H1 (cell line): ENCODE measurements at regions not wholly inside any gene's neighbourhood (a gene's known extent, or its start where the extent isn't known, plus 50 kb on each side); places are given as distances from the start of the nearest gene placed in this dataset.

ENCODE experiments used
- CTCF ChIA-PET: fragments of 300-600 bp; sonication (Branson Sonifier 250); formaldehyde crosslinking; loops from one replicate; lab custom pipeline; 2021; ENCODE audit not compliant: partially characterized antibody; lab: Charles Lee
- POLR2A ChIA-PET: fragments of 300-600 bp; sonication (Branson Sonifier 250); formaldehyde crosslinking; loops from one replicate; lab custom pipeline; 2021; ENCODE audit warnings: inconsistent platforms; ENCODE audit not compliant: partially characterized antibody; lab: Charles Lee
- DNase-seq, 2 experiments: peaks; one replicate each; pipeline versions ENCODE4 v3.0.0 to v3.0.0-alpha.2; 2010 to 2022; ENCODE audit warnings: low spot score in 2 of 2, low read depth in 1 of 2, mixed read lengths in 1 of 2
- FAIRE-seq: peaks from 2 replicates; lab custom pipeline; 2011; peaks lifted over from hg19 to GRCh38; lab: Jason Lieb, UNC
- H2AFZ ChIP-seq: 2 replicates; pipeline ENCODE4 v1.8.1; 2012; ENCODE audit warnings: low read length, inconsistent platforms
- H2AK5ac ChIP-seq: 2 replicates; pipeline ENCODE4 v1.6.1; 2013; ENCODE audit warnings: low read depth, low read length
- H2BK120ac ChIP-seq: replicated peaks from 2 replicates; pipeline ENCODE3; 2013; ENCODE audit warnings: low read depth, low read length, inconsistent platforms
- H2BK12ac ChIP-seq: 2 replicates; pipeline ENCODE4 v1.6.1; 2013; ENCODE audit warnings: low read depth, low read length
- H2BK15ac ChIP-seq: 2 replicates; pipeline ENCODE4 v1.6.1; 2013; ENCODE audit warnings: low read length
- H2BK20ac ChIP-seq: 2 replicates; pipeline ENCODE4 v1.6.1; 2013; ENCODE audit warnings: low read length
- H2BK5ac ChIP-seq: 2 replicates; pipeline ENCODE4 v1.6.1; 2013; ENCODE audit warnings: low read depth, low read length
- H3K14ac ChIP-seq: 2 replicates; pipeline ENCODE4 v1.6.1; 2013; ENCODE audit warnings: inconsistent platforms; ENCODE audit not compliant: insufficient read length
- H3K18ac ChIP-seq: 2 replicates; pipeline ENCODE4 v1.6.1; 2013; ENCODE audit warnings: low read length; ENCODE audit errors: extremely low read depth
- H3K23ac ChIP-seq: 2 replicates; pipeline ENCODE4 v1.6.1; 2013; ENCODE audit warnings: inconsistent platforms; ENCODE audit not compliant: insufficient read length
- H3K23me2 ChIP-seq: 2 replicates; pipeline ENCODE4 v1.6.1; 2013; ENCODE audit warnings: low read depth, low read length
- H3K27ac ChIP-seq: 2 replicates; pipeline ENCODE4 v1.6.1; 2011; ENCODE audit warnings: low read depth, low read length, inconsistent platforms
- H3K27me3 ChIP-seq, 4 experiments: replicated peaks in 1 of 4; 1 replicate in 1 of 4; 2 replicates in 3 of 4; pipeline versions ENCODE4 v1.6.1 to v1.8.1; 2011 to 2013; ENCODE audit warnings: low read length in 3 of 4, mild to moderate bottlenecking in 3 of 4, inconsistent platforms in 2 of 4, mixed read lengths in 2 of 4, moderate library complexity in 1 of 4; ENCODE audit not compliant: control insufficient read depth in 3 of 4, insufficient read depth in 3 of 4; ENCODE audit errors: extremely low read depth in 1 of 4
- H3K36me3 ChIP-seq, 4 experiments: 2 replicates each; pipeline versions ENCODE4 v1.6.1 to v1.8.1; 2011 to 2013; ENCODE audit warnings: mild to moderate bottlenecking in 4 of 4, low read length in 3 of 4, moderate library complexity in 2 of 4, control low read depth in 1 of 4, inconsistent platforms in 1 of 4; ENCODE audit not compliant: insufficient read depth in 4 of 4, control insufficient read depth in 2 of 4
- H3K4ac ChIP-seq: replicated peaks from 2 replicates; pipeline ENCODE3; 2013; ENCODE audit warnings: low read length, low read depth, mixed read lengths, inconsistent platforms; ENCODE audit not compliant: insufficient read length
- H3K4me1 ChIP-seq, 4 experiments: replicated peaks in 1 of 4; 1 replicate in 1 of 4; 2 replicates in 3 of 4; pipeline versions ENCODE4 v1.6.1 to v1.8.1; 2011 to 2013; ENCODE audit warnings: low read length in 3 of 4, inconsistent platforms in 2 of 4, mixed read lengths in 1 of 4; ENCODE audit not compliant: insufficient read depth in 4 of 4, control insufficient read depth in 3 of 4
- H3K4me2 ChIP-seq, 2 experiments: 2 replicates each; pipeline versions ENCODE4 v1.6.1 to v1.8.1; 2011 to 2013; ENCODE audit warnings: low read depth in 2 of 2, low read length in 2 of 2, control low read depth in 1 of 2, inconsistent platforms in 1 of 2, mild to moderate bottlenecking in 1 of 2; ENCODE audit not compliant: insufficient read depth in 1 of 2
- H3K4me3 ChIP-seq, 4 experiments: fragments of 200-600, 300-600 bp in 1 of 4; sonication (generic), shearing (Covaris generic), sonication (Bioruptor Twin) in 1 of 4; 2 replicates each; pipeline versions ENCODE4 v1.5.1 to v1.8.1; 2011 to 2016; ENCODE audit warnings: low read length in 4 of 4, low read depth in 3 of 4, control low read depth in 2 of 4, inconsistent platforms in 2 of 4, mild to moderate bottlenecking in 2 of 4, mixed read lengths in 1 of 4, moderate library complexity in 1 of 4; ENCODE audit not compliant: insufficient read depth in 2 of 4; ENCODE audit errors: extremely low read depth in 1 of 4
- H3K56ac ChIP-seq: replicated peaks from 2 replicates; pipeline ENCODE3; 2013; ENCODE audit warnings: low read depth, mild to moderate bottlenecking, mixed read lengths, low read length, inconsistent platforms; ENCODE audit not compliant: insufficient read length
- H3K79me1 ChIP-seq: 2 replicates; pipeline ENCODE4 v1.6.1; 2013; ENCODE audit warnings: low read depth, low read length, control low read depth
- H3K79me2 ChIP-seq, 2 experiments: 2 replicates each; pipeline versions ENCODE4 v1.6.1 to v1.8.1; 2012 to 2013; ENCODE audit warnings: low read length in 2 of 2, mild to moderate bottlenecking in 2 of 2, inconsistent platforms in 1 of 2; ENCODE audit not compliant: insufficient read depth in 2 of 2, control insufficient read depth in 1 of 2
- H3K9ac ChIP-seq, 4 experiments: replicated peaks in 1 of 4; 1 replicate in 1 of 4; 2 replicates in 3 of 4; pipeline versions ENCODE4 v1.6.1 to v1.8.1; 2011 to 2013; ENCODE audit warnings: low read depth in 3 of 4, low read length in 3 of 4, control low read depth in 2 of 4, mild to moderate bottlenecking in 2 of 4, moderate library complexity in 2 of 4, inconsistent platforms in 1 of 4; ENCODE audit errors: extremely low read depth in 1 of 4
- H3K9me3 ChIP-seq, 2 experiments: 2 replicates each; pipeline versions ENCODE4 v1.6.1 to v1.8.1; 2012 to 2013; ENCODE audit warnings: mild to moderate bottlenecking in 2 of 2, moderate library complexity in 2 of 2, control low read depth in 1 of 2, inconsistent platforms in 1 of 2, low read depth in 1 of 2, low read length in 1 of 2, mixed read lengths in 1 of 2; ENCODE audit not compliant: insufficient read depth in 2 of 2
- H4K20me1 ChIP-seq, 2 experiments: replicated peaks in 1 of 2; 2 replicates each; pipeline versions ENCODE3 to v1.8.1; 2011 to 2013; ENCODE audit warnings: inconsistent platforms in 2 of 2, low read length in 2 of 2, mild to moderate bottlenecking in 1 of 2; ENCODE audit not compliant: insufficient read depth in 2 of 2, control insufficient read depth in 1 of 2
- H4K5ac ChIP-seq: 2 replicates; pipeline ENCODE4 v1.6.1; 2013; ENCODE audit warnings: low read length, low read depth, mixed read lengths, inconsistent platforms; ENCODE audit not compliant: insufficient read length
- H4K8ac ChIP-seq: 2 replicates; pipeline ENCODE4 v1.8.0; 2013; ENCODE audit warnings: mild to moderate bottlenecking, moderate library complexity, low read length, inconsistent platforms; ENCODE audit not compliant: insufficient read depth; ENCODE audit errors: extremely low read depth
- H4K91ac ChIP-seq: replicated peaks from 2 replicates; pipeline ENCODE3; 2013; ENCODE audit warnings: low read length, mixed read lengths, inconsistent platforms; ENCODE audit not compliant: insufficient read length
- ASH2L ChIP-seq: fragments of 200-600, 300-600 bp; sonication (generic); IDR thresholded peaks from one replicate; pipeline ENCODE4 v1.7.1; 2017; ENCODE audit warnings: low read length
- CBX8 ChIP-seq: fragments of 300-800, 300-1000 bp; sonication (generic); IDR thresholded peaks from 2 replicates; pipeline ENCODE4 v1.7.1; 2016; ENCODE audit warnings: low read depth, low read length, borderline replicate concordance
- CHD1 ChIP-seq: IDR thresholded peaks from 2 replicates; pipeline ENCODE4 v1.6.1; 2012; ENCODE audit warnings: low read depth, low read length, improper control_type of control experiment
- EZH2 ChIP-seq: fragments of 200-600 bp; sonication (generic); IDR thresholded peaks from 2 replicates; pipeline ENCODE4 v1.7.1; 2012; ENCODE audit warnings: low read depth, mild to moderate bottlenecking, moderate library complexity, low read length, inconsistent platforms; ENCODE audit not compliant: severe bottlenecking
- MAFK ChIP-seq: IDR thresholded peaks from 2 replicates; pipeline ENCODE4 v1.6.1; 2012; ENCODE audit warnings: low read depth, mild to moderate bottlenecking, improper control_type of control experiment, low read length
- NANOG ChIP-seq: IDR thresholded peaks from 2 replicates; pipeline ENCODE4 v1.6.1; 2011; ENCODE audit warnings: low read length, low read depth, mild to moderate bottlenecking, inconsistent platforms; ENCODE audit not compliant: insufficient read depth, poor library complexity, severe bottlenecking
- NRF1 ChIP-seq: IDR thresholded peaks from 2 replicates; pipeline ENCODE4 v1.6.1; 2011; ENCODE audit warnings: mild to moderate bottlenecking, low read depth, low read length, improper control_type of control experiment
- POU5F1 ChIP-seq: IDR thresholded peaks from 2 replicates; pipeline ENCODE4 v1.6.1; 2011; ENCODE audit warnings: low read depth, mild to moderate bottlenecking, low read length, moderate library complexity
- RFX5 ChIP-seq: IDR thresholded peaks from 2 replicates; pipeline ENCODE4 v1.6.1; 2011; ENCODE audit warnings: low read depth, low read length, improper control_type of control experiment, borderline replicate concordance
- TAF1 ChIP-seq: IDR thresholded peaks from 2 replicates; pipeline ENCODE4 v1.6.1; 2011; ENCODE audit warnings: mild to moderate bottlenecking, low read depth, low read length
- WGBS, 2 experiments: shearing (Covaris generic) in 1 of 2; methylation state at CpG; one replicate each; pipeline versions ENCODE4 v1.1.6 to v1.1.7; 2013 to 2015; ENCODE audit warnings: low lambda C conversion rate in 2 of 2, mixed read lengths in 2 of 2, inconsistent platforms in 1 of 2, low coverage in 1 of 2, missing lambda C conversion rate in 1 of 2; ENCODE audit not compliant: insufficient replicate concordance in 2 of 2, insufficient coverage in 1 of 2, insufficient read length in 1 of 2; ENCODE audit errors: extremely low coverage in 1 of 2, missing lambda C conversion rate in 1 of 2; 5-methylcytosine and 5-hydroxymethylcytosine counted together
- TF ChIP-seq, protein P1 (sequence below), 3 experiments: IDR thresholded peaks; 1 replicate in 2 of 3; 2 replicates in 1 of 3; pipeline versions ENCODE4 v1.5.1 to v1.6.1; 2011; ENCODE audit warnings: low read length in 3 of 3, mild to moderate bottlenecking in 3 of 3, inconsistent platforms in 2 of 3, low read depth in 1 of 3, moderate library complexity in 1 of 3; ENCODE audit not compliant: insufficient read depth in 1 of 3; ENCODE audit errors: control extremely low read depth in 1 of 3
- TF ChIP-seq, protein P2 (sequence below): IDR thresholded peaks from 2 replicates; pipeline ENCODE4 v1.6.1; 2011; ENCODE audit warnings: low read length, improper control_type of control experiment

GRCh38 chrX:149129767-149130166 is 375.3 kb downstream of the IDS start:
- Histone ChIP-seq H2BK20ac (no peak overlapping the region), H3K9me3 (no peaks in the 10 kb centered on the region), H3K27me3 (no peaks in the 10 kb centered on the region), H4K8ac (no peak overlapping the region), H3K4me1 (no peaks in the 10 kb centered on the region), H2AK5ac (no peak overlapping the region), H3K79me1 (no peaks in the 10 kb centered on the region), H3K56ac (no peak overlapping the region), H3K14ac (no peak overlapping the region), H2BK120ac (no peak overlapping the region), H2AFZ (no peak overlapping the region), H4K91ac (no peak overlapping the region), H4K5ac (no peak overlapping the region), H3K23me2 (no peaks in the 10 kb centered on the region), H3K27ac (no peak overlapping the region), H3K23ac (no peak overlapping the region), H2BK12ac (no peak overlapping the region), H2BK5ac (no peak overlapping the region), H2BK15ac (no peak overlapping the region), H3K36me3 (no peaks in the 10 kb centered on the region), H3K4me2 (no peak overlapping the region), H3K79me2 (no peaks in the 10 kb centered on the region), H3K18ac (no peak overlapping the region), H4K20me1 (no peaks in the 10 kb centered on the region), H3K4ac (no peak overlapping the region), H3K4me3 (no peak overlapping the region), H3K9ac (no peak overlapping the region)
- no peak for FAIRE-seq
- 95% methylated on average over 5 of the region's 5 CpGs; no CpG with 5 or more reads in 1 of the 2 experiments for WGBS, 2 experiments
- DNase-seq: no peak
- ChIA-PET CTCF (no interaction called here), POLR2A (no interaction called here)
- TF ChIP-seq, protein P1, sequence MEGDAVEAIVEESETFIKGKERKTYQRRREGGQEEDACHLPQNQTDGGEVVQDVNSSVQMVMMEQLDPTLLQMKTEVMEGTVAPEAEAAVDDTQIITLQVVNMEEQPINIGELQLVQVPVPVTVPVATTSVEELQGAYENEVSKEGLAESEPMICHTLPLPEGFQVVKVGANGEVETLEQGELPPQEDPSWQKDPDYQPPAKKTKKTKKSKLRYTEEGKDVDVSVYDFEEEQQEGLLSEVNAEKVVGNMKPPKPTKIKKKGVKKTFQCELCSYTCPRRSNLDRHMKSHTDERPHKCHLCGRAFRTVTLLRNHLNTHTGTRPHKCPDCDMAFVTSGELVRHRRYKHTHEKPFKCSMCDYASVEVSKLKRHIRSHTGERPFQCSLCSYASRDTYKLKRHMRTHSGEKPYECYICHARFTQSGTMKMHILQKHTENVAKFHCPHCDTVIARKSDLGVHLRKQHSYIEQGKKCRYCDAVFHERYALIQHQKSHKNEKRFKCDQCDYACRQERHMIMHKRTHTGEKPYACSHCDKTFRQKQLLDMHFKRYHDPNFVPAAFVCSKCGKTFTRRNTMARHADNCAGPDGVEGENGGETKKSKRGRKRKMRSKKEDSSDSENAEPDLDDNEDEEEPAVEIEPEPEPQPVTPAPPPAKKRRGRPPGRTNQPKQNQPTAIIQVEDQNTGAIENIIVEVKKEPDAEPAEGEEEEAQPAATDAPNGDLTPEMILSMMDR (IDR thresholded peaks at IDR 0.05; ENCODE audit: control extremely low read depth in 1 of 3, insufficient read depth in 1 of 3, low read depth in 1 of 3, low read length in 3 of 3): no peak
- TF ChIP-seq ASH2L: no peak
- no peak for TF ChIP-seq CBX8
- no peak for TF ChIP-seq CHD1
- no peak for TF ChIP-seq EZH2
- TF ChIP-seq, protein P2, sequence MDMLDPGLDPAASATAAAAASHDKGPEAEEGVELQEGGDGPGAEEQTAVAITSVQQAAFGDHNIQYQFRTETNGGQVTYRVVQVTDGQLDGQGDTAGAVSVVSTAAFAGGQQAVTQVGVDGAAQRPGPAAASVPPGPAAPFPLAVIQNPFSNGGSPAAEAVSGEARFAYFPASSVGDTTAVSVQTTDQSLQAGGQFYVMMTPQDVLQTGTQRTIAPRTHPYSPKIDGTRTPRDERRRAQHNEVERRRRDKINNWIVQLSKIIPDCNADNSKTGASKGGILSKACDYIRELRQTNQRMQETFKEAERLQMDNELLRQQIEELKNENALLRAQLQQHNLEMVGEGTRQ: no peak
- TF ChIP-seq MAFK: no peak
- no peak for TF ChIP-seq RFX5
- TF ChIP-seq NANOG: no peak
- no peak for TF ChIP-seq POU5F1
- no peak for TF ChIP-seq NRF1
- no peak for TF ChIP-seq TAF1
